GM12875 (cell line): ENCODE measurements at regions not wholly inside any gene's neighbourhood (a gene's known extent, or its start where the extent isn't known, plus 50 kb on each side); places are given as distances from the start of the nearest gene placed in this dataset.

Experiments
- H3K4me3 ChIP-seq: one replicate; pipeline ENCODE4 v1.5.1; 2011; ENCODE audit warnings: low read depth, low read length, control low read depth
- TF ChIP-seq, protein P1 (sequence below): IDR thresholded peaks from 2 replicates; pipeline ENCODE4 v1.5.1; 2011; ENCODE audit warnings: low read depth, mild to moderate bottlenecking, control low read depth, inconsistent platforms, low read length, moderate library complexity, borderline replicate concordance; ENCODE audit not compliant: insufficient read depth

DNA sequence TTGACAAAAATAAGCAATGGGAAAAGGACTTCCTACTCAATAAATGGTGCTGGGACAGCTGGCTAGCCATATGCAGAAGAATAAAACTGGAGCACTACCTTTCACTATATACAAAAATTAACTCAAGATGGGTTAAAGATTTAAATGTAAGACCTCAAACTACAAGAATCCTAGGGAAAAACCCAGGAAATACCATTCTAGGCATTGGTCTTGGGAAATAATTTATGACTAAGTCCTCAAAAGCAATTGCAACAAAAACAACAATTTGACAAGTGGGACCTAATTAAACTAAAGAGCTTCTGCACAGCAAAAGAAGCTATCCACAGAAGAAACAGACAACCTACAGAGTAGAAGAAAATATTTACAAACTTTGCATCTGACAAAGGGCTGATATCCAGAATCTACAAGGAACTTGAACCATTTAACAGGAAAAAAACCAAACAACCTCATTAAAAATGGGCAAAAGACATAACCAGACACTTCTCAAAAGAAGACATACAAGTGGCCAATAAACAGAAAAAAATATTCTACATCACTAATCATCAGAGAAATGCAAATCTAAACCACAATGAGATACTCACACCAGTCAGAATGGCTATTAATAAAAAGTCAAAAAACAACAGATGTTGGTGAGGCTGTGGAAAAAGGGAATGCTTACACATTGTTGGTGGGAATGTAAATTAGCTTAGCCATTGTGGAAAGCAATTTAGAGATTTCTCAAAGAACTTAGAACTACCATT lies 75.2 kb upstream of the CPEB4 start:
- TF ChIP-seq, protein P1, sequence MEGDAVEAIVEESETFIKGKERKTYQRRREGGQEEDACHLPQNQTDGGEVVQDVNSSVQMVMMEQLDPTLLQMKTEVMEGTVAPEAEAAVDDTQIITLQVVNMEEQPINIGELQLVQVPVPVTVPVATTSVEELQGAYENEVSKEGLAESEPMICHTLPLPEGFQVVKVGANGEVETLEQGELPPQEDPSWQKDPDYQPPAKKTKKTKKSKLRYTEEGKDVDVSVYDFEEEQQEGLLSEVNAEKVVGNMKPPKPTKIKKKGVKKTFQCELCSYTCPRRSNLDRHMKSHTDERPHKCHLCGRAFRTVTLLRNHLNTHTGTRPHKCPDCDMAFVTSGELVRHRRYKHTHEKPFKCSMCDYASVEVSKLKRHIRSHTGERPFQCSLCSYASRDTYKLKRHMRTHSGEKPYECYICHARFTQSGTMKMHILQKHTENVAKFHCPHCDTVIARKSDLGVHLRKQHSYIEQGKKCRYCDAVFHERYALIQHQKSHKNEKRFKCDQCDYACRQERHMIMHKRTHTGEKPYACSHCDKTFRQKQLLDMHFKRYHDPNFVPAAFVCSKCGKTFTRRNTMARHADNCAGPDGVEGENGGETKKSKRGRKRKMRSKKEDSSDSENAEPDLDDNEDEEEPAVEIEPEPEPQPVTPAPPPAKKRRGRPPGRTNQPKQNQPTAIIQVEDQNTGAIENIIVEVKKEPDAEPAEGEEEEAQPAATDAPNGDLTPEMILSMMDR = no peak
- H3K4me3 ChIP-seq = no peak overlapping the region

DNA sequence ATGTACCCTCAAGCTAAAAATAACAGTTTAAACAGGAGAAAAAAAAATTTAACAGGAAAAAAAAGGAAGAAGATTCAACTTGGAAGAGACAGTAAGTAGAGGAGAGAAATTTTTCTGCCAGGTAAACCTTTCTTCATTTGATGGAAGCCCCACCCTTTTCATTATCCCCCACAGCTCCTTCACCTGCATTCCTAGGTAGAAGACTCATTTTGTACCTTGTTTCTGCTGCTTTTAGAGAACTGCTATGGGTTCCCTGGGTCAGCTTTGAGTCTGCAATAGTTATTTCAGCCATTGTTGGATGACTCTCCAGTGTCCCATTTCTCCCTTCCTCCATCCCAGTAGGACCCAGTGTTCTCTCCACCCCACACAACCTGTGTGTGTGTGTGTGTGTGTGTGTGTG lies 74.1 kb upstream of the CPEB4 start:
- TF ChIP-seq, protein P1 = no peak

DNA sequence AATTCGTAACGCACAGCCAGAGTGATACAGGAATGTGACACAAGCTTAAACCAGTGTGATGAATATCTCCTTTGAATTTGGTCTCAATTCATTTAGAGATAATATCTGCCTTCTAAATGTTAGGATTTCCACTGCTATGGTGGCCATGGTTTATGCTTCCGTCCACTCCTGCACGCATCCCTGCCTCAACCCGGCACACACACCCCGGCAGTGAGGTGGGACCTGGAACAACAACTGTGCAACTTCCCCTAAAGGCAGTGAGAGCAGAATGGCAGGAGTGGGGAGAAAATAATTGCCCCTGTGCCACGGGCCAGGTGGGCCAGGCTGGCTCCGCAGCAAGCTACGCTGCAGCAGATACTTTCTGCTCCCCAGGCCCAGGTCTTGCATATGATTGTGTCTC lies 72.6 kb upstream of the CPEB4 start:
- H3K4me3 ChIP-seq = no peak overlapping the region
- TF ChIP-seq, protein P1 = no peak

More for the DNA sequence above, 74.1 kb upstream of the CPEB4 start:
- no peak overlapping the region for H3K4me3 ChIP-seq

DNA sequence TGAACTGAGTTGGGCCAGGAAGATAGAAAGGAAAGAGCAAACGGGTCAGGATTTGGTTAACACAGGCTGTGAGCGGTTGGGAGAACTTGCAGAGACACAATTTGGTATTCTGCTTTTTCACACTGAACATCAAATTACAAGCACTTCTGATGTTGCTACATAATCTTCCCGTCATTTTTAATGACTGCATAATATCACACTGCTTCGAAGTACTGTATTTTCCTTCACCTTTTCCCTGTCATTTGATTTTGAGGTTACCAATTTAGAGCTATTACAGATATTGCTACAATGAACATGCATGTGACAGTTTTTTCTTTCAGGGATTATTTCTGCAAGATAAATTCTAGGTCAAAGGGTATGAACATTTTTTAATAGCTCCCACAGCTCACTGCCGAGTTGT lies 71.4 kb upstream of the CPEB4 start:
- TF ChIP-seq, protein P1 = no peak
- no peak overlapping the region for H3K4me3 ChIP-seq

DNA sequence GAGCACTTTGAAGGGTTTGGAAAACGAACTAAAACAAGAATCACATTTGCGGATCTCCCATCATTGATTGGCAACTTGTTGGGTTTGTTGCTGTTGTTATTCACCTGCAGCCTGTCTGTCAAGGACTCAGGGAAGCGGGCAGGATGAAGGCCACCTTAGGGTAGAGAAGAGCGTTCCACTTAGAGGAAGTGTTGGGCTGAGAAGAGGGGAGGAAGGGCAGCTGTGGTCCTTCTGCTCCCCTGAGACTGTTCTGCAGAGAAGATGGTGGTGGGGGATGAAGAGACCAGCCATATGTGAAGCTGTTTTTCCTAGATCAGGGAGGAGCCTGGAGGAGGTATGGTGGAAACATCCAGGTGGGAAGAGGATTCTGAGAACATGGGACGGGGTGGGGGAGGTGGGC lies 70.6 kb upstream of the CPEB4 start:
- no peak overlapping the region for H3K4me3 ChIP-seq
- TF ChIP-seq, protein P1 = no peak

DNA sequence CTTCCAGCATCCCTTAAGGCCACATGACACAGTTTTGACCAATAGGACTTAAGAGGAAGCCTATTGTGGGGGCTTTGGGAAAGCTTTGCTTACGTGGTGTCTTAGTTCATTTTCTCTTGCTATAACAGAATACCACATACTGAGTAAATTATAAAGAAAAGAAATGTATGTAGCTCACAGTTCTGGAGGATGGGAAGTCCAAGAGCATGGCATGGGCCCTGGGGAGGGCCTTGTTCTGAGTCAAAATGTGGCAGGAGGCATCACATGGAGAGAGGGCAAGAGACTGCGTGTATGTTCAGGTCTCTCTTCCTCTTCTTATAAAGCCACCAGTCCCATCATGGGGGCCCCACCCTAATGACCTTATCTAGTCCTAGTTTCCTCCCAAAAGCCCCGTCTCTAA lies 68.6 kb upstream of the CPEB4 start:
- H3K4me3 ChIP-seq = no peak overlapping the region
- TF ChIP-seq, protein P1 = no peak

DNA sequence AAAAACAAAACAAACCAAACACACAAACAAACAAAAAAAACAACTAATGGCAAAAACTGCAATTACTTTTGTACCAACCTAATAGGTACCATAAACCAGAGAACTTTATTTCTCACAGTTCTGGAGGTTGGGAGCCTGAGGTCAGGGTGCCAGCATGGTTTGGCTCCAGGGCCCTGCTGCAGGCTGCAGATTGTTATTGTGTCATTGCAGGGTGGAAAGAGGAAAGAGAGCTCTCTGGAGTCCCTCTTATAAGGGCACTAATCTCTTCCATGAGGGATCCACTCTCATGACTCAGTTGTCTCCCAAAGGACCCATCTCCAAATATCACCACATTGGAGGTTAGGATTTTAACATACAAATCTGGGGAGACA lies 64.9 kb upstream of the CPEB4 start:
- TF ChIP-seq, protein P1 = no peak
- no peak overlapping the region for H3K4me3 ChIP-seq
